Thoracic aorta (tissue), 2 donors: ENCODE measurements at regions not wholly inside any gene's neighbourhood (a gene's known extent, or its start where the extent isn't known, plus 50 kb on each side); places are given as distances from the start of the nearest gene placed in this dataset.

ENCODE experiments used
- ATAC-seq: fragments of 150-250 bp; one replicate; pipeline ENCODE4 v1.8.0; 2017; ENCODE audit warnings: low read depth; ENCODE audit not compliant: insufficient number of reproducible peaks, low FRiP score
- DNase-seq: peaks from one replicate; pipeline ENCODE4 v3.0.0-alpha.2; 2020; ENCODE audit warnings: low spot score
- H3K27ac ChIP-seq, 2 donors: fragments of 200-600 bp; sonication (generic); 1 replicate in 1 of 2; 2 replicates in 1 of 2; pipeline ENCODE4 v1.5.1; 2016; ENCODE audit warnings: mild to moderate bottlenecking in 2 of 2, moderate library complexity in 2 of 2
- H3K27me3 ChIP-seq: fragments of 200-600 bp; sonication (generic); replicated peaks from 2 replicates; pipeline ENCODE4 v1.6.0; 2016; ENCODE audit warnings: mild to moderate bottlenecking; ENCODE audit not compliant: insufficient read depth
- H3K36me3 ChIP-seq: fragments of 200-600 bp; sonication (generic); one replicate; pipeline ENCODE4 v1.5.1; 2016
- H3K4me1 ChIP-seq, 2 donors: fragments of 200-600 bp; sonication (generic); 1 replicate in 1 of 2; 2 replicates in 1 of 2; pipeline versions ENCODE4 v1.5.1 to v1.6.0; 2016; ENCODE audit warnings: low read depth in 2 of 2, mild to moderate bottlenecking in 1 of 2; ENCODE audit not compliant: control insufficient read depth in 1 of 2
- H3K4me3 ChIP-seq: fragments of 200-600 bp; sonication (generic); 2 replicates; pipeline ENCODE4 v1.5.1; 2016; ENCODE audit warnings: mild to moderate bottlenecking
- H3K9me3 ChIP-seq: fragments of 200-600 bp; sonication (generic); 2 replicates; pipeline ENCODE4 v1.5.1; 2016
- TF ChIP-seq, protein P1 (sequence below): fragments of 200-600 bp; sonication (generic); IDR thresholded peaks from one replicate; pipeline ENCODE4 v1.5.1; 2019; ENCODE audit warnings: antibody characterized with exemption

DNA sequence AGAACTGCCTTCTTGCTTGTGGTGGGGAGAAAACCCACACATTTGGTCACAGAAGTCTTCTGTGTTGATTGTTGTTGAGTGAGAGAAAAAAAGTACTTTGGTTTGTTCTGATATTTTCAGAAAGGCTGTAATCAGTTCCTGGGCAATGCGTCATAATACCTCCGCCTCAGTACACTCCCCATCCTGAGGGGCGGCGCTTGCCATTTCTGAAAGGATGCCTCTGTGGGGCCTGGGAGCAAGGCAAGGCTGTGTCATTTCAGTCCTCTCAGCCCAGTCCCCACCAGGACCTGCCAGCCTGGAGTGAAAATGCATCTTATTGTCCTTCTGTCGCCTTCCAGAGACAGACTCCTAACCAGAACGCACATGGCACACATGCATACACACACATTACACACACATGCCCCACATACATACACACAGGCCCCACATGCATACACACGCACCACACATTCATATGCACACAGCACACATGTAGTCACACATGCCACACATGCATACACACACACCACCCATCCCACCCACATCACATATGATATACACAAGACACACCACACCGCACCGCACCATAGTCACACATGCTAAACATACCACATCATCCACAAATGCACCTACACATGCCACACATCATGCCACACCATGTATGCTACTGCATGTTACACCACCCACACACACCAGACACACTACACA, 90.0 kb downstream of the CXCL12 start:
- TF ChIP-seq, protein P1, sequence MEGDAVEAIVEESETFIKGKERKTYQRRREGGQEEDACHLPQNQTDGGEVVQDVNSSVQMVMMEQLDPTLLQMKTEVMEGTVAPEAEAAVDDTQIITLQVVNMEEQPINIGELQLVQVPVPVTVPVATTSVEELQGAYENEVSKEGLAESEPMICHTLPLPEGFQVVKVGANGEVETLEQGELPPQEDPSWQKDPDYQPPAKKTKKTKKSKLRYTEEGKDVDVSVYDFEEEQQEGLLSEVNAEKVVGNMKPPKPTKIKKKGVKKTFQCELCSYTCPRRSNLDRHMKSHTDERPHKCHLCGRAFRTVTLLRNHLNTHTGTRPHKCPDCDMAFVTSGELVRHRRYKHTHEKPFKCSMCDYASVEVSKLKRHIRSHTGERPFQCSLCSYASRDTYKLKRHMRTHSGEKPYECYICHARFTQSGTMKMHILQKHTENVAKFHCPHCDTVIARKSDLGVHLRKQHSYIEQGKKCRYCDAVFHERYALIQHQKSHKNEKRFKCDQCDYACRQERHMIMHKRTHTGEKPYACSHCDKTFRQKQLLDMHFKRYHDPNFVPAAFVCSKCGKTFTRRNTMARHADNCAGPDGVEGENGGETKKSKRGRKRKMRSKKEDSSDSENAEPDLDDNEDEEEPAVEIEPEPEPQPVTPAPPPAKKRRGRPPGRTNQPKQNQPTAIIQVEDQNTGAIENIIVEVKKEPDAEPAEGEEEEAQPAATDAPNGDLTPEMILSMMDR, result no peak
- Histone ChIP-seq H3K4me3 (no peak overlapping the region), H3K27ac (peak overlapping the region; percentile 76 to 89), H3K27me3 (no peaks in the 10 kb centered on the region), H3K4me1 (peaks cover 6 to 30% of the 10 kb centered on the region in 2 donors), H3K36me3 (no peaks in the 10 kb centered on the region), H3K9me3 (no peaks in the 10 kb centered on the region)
- no peak for ATAC-seq
- DNase-seq, result no peak

DNA sequence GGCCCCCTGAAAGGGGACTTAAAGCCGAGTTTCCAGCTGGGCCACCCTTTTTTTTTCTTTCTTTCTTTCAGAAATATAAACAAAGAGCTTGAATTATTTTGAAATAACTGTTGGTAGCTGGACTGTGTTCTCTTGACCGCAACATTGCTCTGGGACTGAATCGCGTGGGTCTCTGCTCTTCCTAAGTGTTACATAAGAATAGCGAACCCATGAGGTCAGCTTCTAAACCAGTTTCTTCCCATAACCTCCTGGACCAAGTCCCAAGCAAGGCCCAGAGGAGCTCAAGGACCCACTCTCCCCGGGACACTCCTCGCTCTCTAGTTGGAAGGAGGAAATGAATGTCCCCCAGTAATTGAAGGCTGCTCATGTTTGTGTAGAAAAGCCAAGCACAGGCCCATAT, 91.1 kb downstream of the CXCL12 start:
- no peaks in the 10 kb centered on the region for H3K9me3 ChIP-seq
- peak overlapping the region; percentile 76 to 89 for H3K27ac ChIP-seq
- H3K36me3 ChIP-seq, result no peaks in the 10 kb centered on the region
- DNase-seq (no peak), ATAC-seq (peak; percentile 96)
- TF ChIP-seq, protein P1, result no peak
- peaks cover 6 to 30% of the 10 kb centered on the region in 2 donors for H3K4me1 ChIP-seq
- H3K4me3 ChIP-seq, result peak overlapping the region; percentile 50
- H3K27me3 ChIP-seq, result no peaks in the 10 kb centered on the region

DNA sequence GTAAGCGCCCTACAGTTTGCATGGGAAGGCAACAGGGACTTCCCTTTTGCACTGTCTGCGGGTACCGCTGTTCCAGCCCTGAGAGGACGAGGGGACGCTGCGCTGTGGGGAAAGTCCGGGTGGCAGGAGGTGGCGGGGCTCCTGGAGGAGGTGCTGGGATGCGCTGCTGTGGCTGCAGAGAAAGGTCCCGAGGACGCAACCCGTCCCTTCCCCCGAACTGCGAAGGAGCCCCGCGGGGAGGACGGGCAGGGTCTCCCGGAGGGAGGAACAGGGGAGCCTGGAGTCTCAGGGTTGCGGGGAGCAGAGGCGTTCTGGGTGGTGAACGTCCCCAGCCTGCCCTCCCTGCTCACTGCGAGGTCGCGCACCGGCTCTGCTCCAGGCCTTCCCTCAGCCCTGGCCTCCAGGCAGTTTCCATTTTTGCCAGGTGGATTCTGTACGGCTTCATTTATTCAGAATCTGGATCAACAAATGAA, 91.6 kb downstream of the CXCL12 start:
- no peaks in the 10 kb centered on the region for H3K36me3 ChIP-seq
- TF ChIP-seq, protein P1, result no peak
- peak overlapping the region; percentile 76 to 89 for H3K27ac ChIP-seq
- ATAC-seq (no peak), DNase-seq (no peak)
- H3K4me3 ChIP-seq, result peak overlapping the region; percentile 50
- H3K9me3 ChIP-seq, result no peaks in the 10 kb centered on the region
- peaks cover 6 to 30% of the 10 kb centered on the region in 2 donors for H3K4me1 ChIP-seq
- H3K27me3 ChIP-seq, result no peaks in the 10 kb centered on the region

DNA sequence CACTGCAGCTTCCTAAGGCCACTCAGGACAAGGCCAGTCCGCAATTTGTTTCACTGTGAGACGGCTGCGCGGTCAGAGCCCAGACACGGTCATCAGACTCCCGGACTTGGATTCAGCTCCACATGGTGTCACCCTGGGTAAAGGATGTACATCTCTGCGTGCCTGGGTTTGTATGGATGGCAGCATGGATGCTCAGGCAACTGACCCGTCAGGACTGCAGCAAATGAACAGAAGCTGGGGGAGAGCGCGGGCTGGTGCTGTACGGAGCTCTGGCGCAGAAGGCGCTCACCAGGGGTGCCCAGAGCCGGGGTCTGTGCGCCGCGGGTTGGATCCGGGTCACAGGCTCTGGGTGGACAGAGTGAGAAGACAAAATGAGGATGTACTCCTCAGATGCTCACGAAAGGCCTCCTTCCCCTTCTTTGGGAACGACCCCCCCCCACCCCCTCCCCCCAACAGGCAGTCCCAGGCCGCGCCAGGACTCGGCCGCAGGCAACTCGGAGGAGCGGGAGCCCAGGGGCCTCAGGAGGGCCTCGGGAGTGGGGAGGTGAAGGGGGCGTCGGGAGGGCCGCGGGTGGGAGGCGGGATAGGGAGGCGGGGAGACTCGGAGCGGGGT, 92.4 kb downstream of the CXCL12 start:
- H3K4me3 ChIP-seq, result no peak overlapping the region
- TF ChIP-seq, protein P1, result no peak
- no peaks in the 10 kb centered on the region for H3K27me3 ChIP-seq
- DNase-seq (no peak), ATAC-seq (no peak)
- no peaks in the 10 kb centered on the region for H3K36me3 ChIP-seq
- no peak overlapping the region for H3K27ac ChIP-seq
- H3K4me1 ChIP-seq, result peaks cover 6 to 30% of the 10 kb centered on the region in 2 donors
- H3K9me3 ChIP-seq, result no peaks in the 10 kb centered on the region

DNA sequence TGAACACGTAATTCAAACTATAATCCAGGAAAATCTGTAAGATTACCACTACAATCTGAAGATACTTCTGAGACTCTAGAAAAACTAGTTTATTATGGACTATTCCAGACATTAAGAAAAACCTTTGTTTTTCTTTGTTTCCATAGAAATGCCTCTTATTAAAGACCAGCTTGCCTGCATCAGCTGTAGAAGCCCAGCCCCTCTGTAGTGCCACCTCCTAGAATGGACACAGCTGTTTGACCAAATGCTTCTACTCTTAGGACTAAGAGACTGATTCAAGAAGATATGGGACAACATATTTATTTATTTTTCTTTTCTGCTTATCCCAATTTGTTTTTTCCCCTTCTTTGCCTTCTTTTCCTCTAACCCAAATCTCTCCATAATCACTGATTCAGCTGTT, 93.8 kb downstream of the CXCL12 start:
- H3K4me3 ChIP-seq, result no peak overlapping the region
- H3K4me1 ChIP-seq, result peaks cover 9 to 39% of the 10 kb centered on the region in 2 donors
- H3K9me3 ChIP-seq, result no peaks in the 10 kb centered on the region
- no peak for ATAC-seq
- no peak for DNase-seq
- TF ChIP-seq, protein P1, result no peak
- H3K27me3 ChIP-seq, result no peaks in the 10 kb centered on the region
- H3K27ac ChIP-seq, result no peak overlapping the region
- no peaks in the 10 kb centered on the region for H3K36me3 ChIP-seq
